ENCODE measurements at regions not wholly inside any gene's neighbourhood (a gene's known extent, or its start where the extent isn't known, plus 50 kb on each side); places are given as distances from the start of the nearest gene placed in this dataset.
A peak's percentile ranks its signal among the peaks of the same experiment; 100 is the strongest.

GRCh38 chr6:113596387-113597230 is 260.5 kb upstream of the MARCKS start:
- peak; percentile 43 for DNase-seq

GRCh38 chr6:113597231-113597583 is 259.9 kb upstream of the MARCKS start:
- no peak for DNase-seq

GRCh38 chr6:113598786-113599185 is 258.4 kb upstream of the MARCKS start:
- DNase-seq, result no peak

- DNase-seq, result no peak
Measured at GRCh38 chr6:113599444-113599843, 257.7 kb upstream of the MARCKS start.

- DNase-seq, result no peak
Measured at GRCh38 chr6:113600551-113601339, 256.4 kb upstream of the MARCKS start.

GRCh38 chr6:113607821-113608545 is 249.2 kb upstream of the MARCKS start:
- DNase-seq, result no peak

- no peak for DNase-seq
Measured at GRCh38 chr6:113610377-113610988, 246.7 kb upstream of the MARCKS start.

- no peak for DNase-seq
Measured at GRCh38 chr6:113616701-113617274, 240.4 kb upstream of the MARCKS start.

- DNase-seq, result no peak
Measured at GRCh38 chr6:113619077-113619476, 238.1 kb upstream of the MARCKS start.

GRCh38 chr6:113620386-113620785 is 236.8 kb upstream of the MARCKS start:
- no peak for DNase-seq

- DNase-seq, result no peak
Measured at GRCh38 chr6:113622254-113622653, 234.9 kb upstream of the MARCKS start.

GRCh38 chr6:113623129-113623528 is 234.0 kb upstream of the MARCKS start:
- no peak for DNase-seq

- DNase-seq, result no peak
Measured at GRCh38 chr6:113625850-113626249, 231.3 kb upstream of the MARCKS start.

- DNase-seq, result no peak
Measured at GRCh38 chr6:113626475-113626874, 230.7 kb upstream of the MARCKS start.

- no peak for DNase-seq
Measured at GRCh38 chr6:113627480-113627879, 229.7 kb upstream of the MARCKS start.

- no peak for DNase-seq
Measured at GRCh38 chr6:113629256-113629655, 227.9 kb upstream of the MARCKS start.

- no peak for DNase-seq
Measured at GRCh38 chr6:113629975-113630737, 227.0 kb upstream of the MARCKS start.

- DNase-seq, result no peak
Measured at GRCh38 chr6:113630738-113631535, 226.2 kb upstream of the MARCKS start.

GRCh38 chr6:113631666-113632065 is 225.5 kb upstream of the MARCKS start:
- no peak for DNase-seq

GRCh38 chr6:113632220-113632864 is 224.8 kb upstream of the MARCKS start:
- DNase-seq, result no peak
